ENCODE measurements at regions not wholly inside any gene's neighbourhood (a gene's known extent, or its start where the extent isn't known, plus 50 kb on each side); places are given as distances from the start of the nearest gene placed in this dataset.

- H3K27ac ChIP-seq: no peak overlapping the region
- 86 to 91% (median 87%) methylated on average over 6 of the region's 6 CpGs for WGBS, 4 donors
- H3K4me3 ChIP-seq: no peak overlapping the region
- ATAC-seq (no peak), DNase-seq (no peak)
- intact Hi-C loops (cut with DNase I): no loop called here
- no peaks in the 10 kb centered on the region for H3K9me3 ChIP-seq
- no peaks in the 10 kb centered on the region for H3K27me3 ChIP-seq
- no peaks in the 10 kb centered on the region for H3K36me3 ChIP-seq
- no peak for TF ChIP-seq POLR2A (IDR thresholded peaks at IDR 0.05)
- no peak for TF ChIP-seq CTCF (IDR thresholded peaks at IDR 0.05)
- peaks cover 0 to 4% (median 0%) of the 10 kb centered on the region in 12 donors for H3K4me1 ChIP-seq
Observed at GRCh38 chr10:118501171-118501570, 94.3 kb downstream of the PRLHR start.

GRCh38 chr10:118500477-118501104, 94.9 kb downstream of the PRLHR start:
- Histone ChIP-seq H3K9me3 (no peaks in the 10 kb centered on the region), H3K36me3 (no peaks in the 10 kb centered on the region), H3K4me3 (no peak overlapping the region), H3K27me3 (no peaks in the 10 kb centered on the region), H3K27ac (no peak overlapping the region), H3K4me1 (peaks cover 0 to 8% (median 2%) of the 10 kb centered on the region in 12 donors)
- DNase-seq (no peak), ATAC-seq (no peak)
- 70 to 92% (median 81%) methylated on average over 6 of the region's 6 CpGs for WGBS, 4 donors
- intact Hi-C loops (cut with DNase I): no loop called here
- TF ChIP-seq CTCF (IDR thresholded peaks at IDR 0.05) (no peak), POLR2A (IDR thresholded peaks at IDR 0.05) (no peak)

- H3K36me3 ChIP-seq: no peaks in the 10 kb centered on the region
- H3K4me3 ChIP-seq: no peak overlapping the region
- TF ChIP-seq CTCF (IDR thresholded peaks at IDR 0.05): no peak
- TF ChIP-seq POLR2A (IDR thresholded peaks at IDR 0.05): no peak
- no peak overlapping the region for H3K27ac ChIP-seq
- H3K27me3 ChIP-seq: no peaks in the 10 kb centered on the region
- H3K9me3 ChIP-seq: no peaks in the 10 kb centered on the region
- WGBS, 4 donors: 56 to 65% (median 60%) methylated on average over 3 of the region's 3 CpGs
- ATAC-seq: no peak
- DNase-seq: no peak
- peaks cover 0 to 12% (median 0%) of the 10 kb centered on the region in 12 donors for H3K4me1 ChIP-seq
- intact Hi-C loops (cut with DNase I): no loop called here
Observed at GRCh38 chr10:118499186-118499585, 96.3 kb downstream of the PRLHR start.

GRCh38 chr10:118498623-118499022, 96.8 kb downstream of the PRLHR start:
- DNase-seq (no peak), ATAC-seq (no peak)
- Histone ChIP-seq H3K4me3 (no peak overlapping the region), H3K9me3 (no peaks in the 10 kb centered on the region), H3K36me3 (no peaks in the 10 kb centered on the region), H3K4me1 (peaks cover 0 to 12% (median 0%) of the 10 kb centered on the region in 12 donors), H3K27me3 (no peaks in the 10 kb centered on the region), H3K27ac (no peak overlapping the region)
- intact Hi-C loops (cut with DNase I): no loop called here
- TF ChIP-seq CTCF (IDR thresholded peaks at IDR 0.05) (no peak), POLR2A (IDR thresholded peaks at IDR 0.05) (no peak)
- WGBS, 4 donors: 77 to 82% (median 78%) methylated on average over 4 of the region's 4 CpGs

Data from heart left ventricle (tissue), 16 donors.